Pancreas (tissue), 10 donors: ENCODE measurements at regions not wholly inside any gene's neighbourhood (a gene's known extent, or its start where the extent isn't known, plus 50 kb on each side); places are given as distances from the start of the nearest gene placed in this dataset.
A peak's percentile ranks its signal among the peaks of the same experiment; 100 is the strongest.

ENCODE experiments used
- ATAC-seq, 4 donors: fragments of 200-7000 bp; cut with Tn5 transposase; one replicate each; pipeline versions ENCODE4 v1.8.0 to v1.9.1; 2020; ENCODE audit warnings: mild to moderate bottlenecking in 4 of 4, moderate library complexity in 4 of 4
- DNase-seq, 6 donors: peaks; one replicate each; pipeline ENCODE4 v3.0.0-alpha.2; 2020
- FAIRE-seq: peaks from 2 replicates; lab custom pipeline; 2012; peaks lifted over from hg19 to GRCh38; lab: Jason Lieb, UNC
- H3K27ac ChIP-seq, 4 donors: fragments of 200-600 bp; sonication (generic); 1 replicate in 3 of 4; 2 replicates in 1 of 4; pipeline versions ENCODE4 v1.5.0 to v1.8.0; 2020
- H3K27me3 ChIP-seq, 4 donors: fragments of 200-600 bp; one replicate each; pipeline ENCODE4 v1.8.0; 2021
- H3K36me3 ChIP-seq, 3 donors: fragments of 200-600 bp; sonication (generic) in 1 of 3; one replicate each; pipeline versions ENCODE4 v1.5.0 to v1.8.0; 2020 to 2021
- H3K4me1 ChIP-seq, 3 donors: fragments of 200-600 bp; one replicate each; pipeline ENCODE4 v1.8.0; 2021
- H3K4me3 ChIP-seq, 4 donors: fragments of 200-600 bp; sonication (generic) in 2 of 4; one replicate each; pipeline versions ENCODE4 v1.5.0 to v1.8.0; 2020 to 2021
- H3K9me3 ChIP-seq, 4 donors: fragments of 200-600 bp; one replicate each; pipeline ENCODE4 v1.8.0; 2021
- CTCF ChIP-seq, 4 donors: fragments of 200-600 bp; sonication (generic) in 3 of 4; IDR thresholded peaks; one replicate each; pipeline versions ENCODE4 v1.5.0 to v1.8.0; 2021; ENCODE audit warnings: antibody characterized with exemption in 4 of 4
- WGBS, 2 donors: extraction: QIAGEN DNeasy Blood & Tissue Kit; methylation state at CpG; one replicate each; pipeline ENCODE4 v1.1.7; 2013; 5-methylcytosine and 5-hydroxymethylcytosine counted together
- intact Hi-C, 3 donors: fragments of 100-400 bp; cut with DNase I; formaldehyde crosslinking; loops; one replicate each; pipeline versions ENCODE4 v1.11.1 to v1.14.2; 2022
- donor health status: healthy with polysubstance abuse.
- donor health status: DM: no; HTN: no; CAD: no; lungs with moderate emphysema.
- donor health status: DM: no; HTN: no; CAD: no.
- donor health status: control.
- donor health status: control.
- donor health status: Bipolar disorder and iron deficiency.
- donor health status: DM: yes; HTN: yes; CAD: no.
- donor health status: DM: no; HTN: no; CAD: no.
- donor health status: DM: no; HTN: no; CAD: no.
- donor health status: DM: yes; HTN: yes; CAD: no.

GRCh38 chr3:4174791-4175190 is 128.4 kb upstream of the SETMAR start:
- Histone ChIP-seq H3K9me3 (no peaks in the 10 kb centered on the region), H3K27ac (no peak overlapping the region), H3K36me3 (no peaks in the 10 kb centered on the region), H3K4me3 (no peak overlapping the region), H3K27me3 (no peaks in the 10 kb centered on the region), H3K4me1 (no peaks in the 10 kb centered on the region)
- FAIRE-seq = no peak
- intact Hi-C loops = no loop called here
- no peak for ATAC-seq
- DNase-seq = peak in 1 of 6 donors; percentile 36
- 63 to 74% methylated on average over 6 of the region's 6 CpGs for WGBS, 2 donors
- TF ChIP-seq CTCF (IDR thresholded peaks at IDR 0.05) = no peak

GRCh38 chr3:4191971-4192370 is 111.2 kb upstream of the SETMAR start:
- no peak for TF ChIP-seq CTCF (IDR thresholded peaks at IDR 0.05)
- ATAC-seq (no peak), FAIRE-seq (no peak), DNase-seq (no peak)
- Histone ChIP-seq H3K36me3 (no peaks in the 10 kb centered on the region), H3K27ac (no peak overlapping the region), H3K27me3 (no peaks in the 10 kb centered on the region), H3K9me3 (no peaks in the 10 kb centered on the region), H3K4me1 (no peaks in the 10 kb centered on the region), H3K4me3 (no peak overlapping the region)
- intact Hi-C loops = no loop called here

GRCh38 chr3:4195006-4195405 is 108.2 kb upstream of the SETMAR start:
- Histone ChIP-seq H3K27ac (no peak overlapping the region), H3K9me3 (no peaks in the 10 kb centered on the region), H3K36me3 (no peaks in the 10 kb centered on the region), H3K27me3 (no peaks in the 10 kb centered on the region), H3K4me3 (no peak overlapping the region), H3K4me1 (no peaks in the 10 kb centered on the region)
- TF ChIP-seq CTCF (IDR thresholded peaks at IDR 0.05) = no peak
- intact Hi-C loops = no loop called here
- FAIRE-seq (no peak), DNase-seq (no peak), ATAC-seq (no peak)

GRCh38 chr3:4196506-4197147 is 106.5 kb upstream of the SETMAR start:
- intact Hi-C loops = no loop called here
- H3K36me3 ChIP-seq = no peaks in the 10 kb centered on the region
- ATAC-seq = peak in 1 of 4 donors; percentile 38
- FAIRE-seq = no peak
- no peak for DNase-seq
- H3K4me3 ChIP-seq = no peak overlapping the region
- WGBS, 2 donors = 83 to 91% methylated on average over 1 of the region's 1 CpG
- TF ChIP-seq CTCF (IDR thresholded peaks at IDR 0.05) = no peak
- no peak overlapping the region for H3K27ac ChIP-seq
- H3K9me3 ChIP-seq = no peaks in the 10 kb centered on the region
- no peaks in the 10 kb centered on the region for H3K4me1 ChIP-seq
- no peaks in the 10 kb centered on the region for H3K27me3 ChIP-seq

GRCh38 chr3:4197670-4198069 is 105.5 kb upstream of the SETMAR start:
- no peak for TF ChIP-seq CTCF (IDR thresholded peaks at IDR 0.05)
- intact Hi-C loops = no loop called here
- no peak for ATAC-seq

More at GRCh38 chr3:4197670-4198069, 105.5 kb upstream of the SETMAR start:
- no peaks in the 10 kb centered on the region for H3K36me3 ChIP-seq
- H3K9me3 ChIP-seq = no peaks in the 10 kb centered on the region
- 86 to 88% methylated on average over 6 of the region's 6 CpGs for WGBS, 2 donors
- DNase-seq (no peak), FAIRE-seq (no peak)
- no peak overlapping the region for H3K27ac ChIP-seq
- H3K4me1 ChIP-seq = no peaks in the 10 kb centered on the region
- no peak overlapping the region for H3K4me3 ChIP-seq
- no peaks in the 10 kb centered on the region for H3K27me3 ChIP-seq
